Neural cell (in vitro differentiated cells): ENCODE measurements at regions not wholly inside any gene's neighbourhood (a gene's known extent, or its start where the extent isn't known, plus 50 kb on each side); places are given as distances from the start of the nearest gene placed in this dataset.

Source experiments
- H2AFZ ChIP-seq: fragments of 200-600, 300-800 bp; sonication (generic), shearing (Covaris generic); 2 replicates; pipeline ENCODE4 v1.6.0; 2014; ENCODE audit warnings: low read depth, mild to moderate bottlenecking, antibody characterized with exemption, low read length, moderate library complexity
- H3F3A ChIP-seq: fragments of 200-600 bp; shearing (Covaris generic); 2 replicates; pipeline ENCODE4 v1.6.1; 2016; ENCODE audit warnings: mild to moderate bottlenecking, moderate library complexity, mixed read lengths, antibody characterized with exemption, low read length; ENCODE audit not compliant: insufficient read depth, poor library complexity, severe bottlenecking
- H3K27ac ChIP-seq: fragments of 200-600, 300-800 bp; sonication (generic), shearing (Covaris generic); 2 replicates; pipeline ENCODE4 v1.5.1; 2014; ENCODE audit warnings: mild to moderate bottlenecking, low read length, moderate library complexity
- H3K27me3 ChIP-seq: fragments of 300-800, 200-600 bp; sonication (generic), shearing (Covaris generic); 2 replicates; pipeline ENCODE4 v1.6.0; 2014; ENCODE audit warnings: mild to moderate bottlenecking, low read depth, low read length, moderate library complexity; ENCODE audit not compliant: insufficient read depth
- H3K36me3 ChIP-seq: fragments of 300-800, 200-600 bp; sonication (generic), shearing (Covaris generic); 2 replicates; pipeline ENCODE4 v1.5.1; 2014; ENCODE audit warnings: mild to moderate bottlenecking, antibody characterized with exemption, low read length, moderate library complexity; ENCODE audit not compliant: insufficient read depth
- H3K4me2 ChIP-seq: fragments of 300-800, 200-600 bp; sonication (generic), shearing (Covaris generic); 2 replicates; pipeline ENCODE4 v1.6.0; 2014; ENCODE audit warnings: mild to moderate bottlenecking, low read length
- H3K4me3 ChIP-seq: fragments of 300-800, 200-600 bp; sonication (generic), shearing (Covaris generic); 2 replicates; pipeline ENCODE4 v1.5.1; 2014; ENCODE audit warnings: mild to moderate bottlenecking, low read length, moderate library complexity
- H3K79me2 ChIP-seq: fragments of 200-600 bp; shearing (Covaris generic); replicated peaks from 2 replicates; pipeline ENCODE4 v1.6.0; 2014; ENCODE audit warnings: mild to moderate bottlenecking, low read length, moderate library complexity; ENCODE audit not compliant: insufficient read depth
- H3K9ac ChIP-seq: fragments of 300-800, 200-600 bp; sonication (generic), shearing (Covaris generic); 2 replicates; pipeline ENCODE4 v1.6.1; 2016; ENCODE audit warnings: mild to moderate bottlenecking, low read length, mixed read lengths
- H3K9me2 ChIP-seq: fragments of 200-600 bp; shearing (Covaris generic); 2 replicates; pipeline ENCODE4 v1.6.1; 2016; ENCODE audit warnings: mild to moderate bottlenecking, low read length, mixed read lengths; ENCODE audit not compliant: insufficient read depth
- H3K9me3 ChIP-seq: fragments of 200-600, 300-800 bp; sonication (generic), shearing (Covaris generic); 2 replicates; pipeline ENCODE4 v1.6.1; 2016; ENCODE audit warnings: mild to moderate bottlenecking, mixed run types, low read length, moderate library complexity, mixed read lengths
- H4K20me1 ChIP-seq: fragments of 200-600 bp; shearing (Covaris generic); 2 replicates; pipeline ENCODE4 v1.6.1; 2016; ENCODE audit warnings: mild to moderate bottlenecking, mixed run types; ENCODE audit not compliant: insufficient read depth
- CTCF ChIP-seq: fragments of 450-650 bp; IDR thresholded peaks from 2 replicates; pipeline ENCODE4 v1.5.1; 2014; ENCODE audit warnings: antibody characterized with exemption, mild to moderate bottlenecking, moderate library complexity; ENCODE audit not compliant: poor library complexity, severe bottlenecking
- EP300 ChIP-seq: fragments of 450-650 bp; conservative IDR thresholded peaks from 2 replicates; pipeline ENCODE4 v1.6.1; 2014; ENCODE audit warnings: antibody characterized with exemption, mild to moderate bottlenecking, moderate library complexity; ENCODE audit not compliant: poor library complexity, severe bottlenecking
- EZH2 ChIP-seq: fragments of 200-600, 300-800 bp; shearing (Covaris generic), sonication (generic); IDR thresholded peaks from 2 replicates; pipeline ENCODE4 v1.6.1; 2014; ENCODE audit warnings: antibody characterized with exemption, low read length, borderline replicate concordance, mild to moderate bottlenecking; ENCODE audit not compliant: insufficient read depth, poor library complexity, severe bottlenecking
- MXI1 ChIP-seq: fragments of 450-650 bp; conservative IDR thresholded peaks from 2 replicates; pipeline ENCODE4 v1.6.1; 2014; ENCODE audit warnings: antibody characterized with exemption, mild to moderate bottlenecking; ENCODE audit not compliant: poor library complexity, severe bottlenecking
- POLR2AphosphoS5 ChIP-seq: IDR thresholded peaks from 2 replicates; pipeline ENCODE4 v1.6.1; 2012
- RAD21 ChIP-seq: fragments of 450-650 bp; conservative IDR thresholded peaks from 2 replicates; pipeline ENCODE4 v1.6.1; 2014; ENCODE audit warnings: antibody characterized with exemption, mild to moderate bottlenecking, moderate library complexity
- REST ChIP-seq: IDR thresholded peaks from 2 replicates; pipeline ENCODE4 v1.6.1; 2012; ENCODE audit warnings: borderline replicate concordance
- SMC3 ChIP-seq: fragments of 450-650 bp; conservative IDR thresholded peaks from 2 replicates; pipeline ENCODE4 v1.6.1; 2014; ENCODE audit warnings: antibody characterized with exemption, mild to moderate bottlenecking, moderate library complexity; ENCODE audit not compliant: poor library complexity
- TAF1 ChIP-seq: IDR thresholded peaks from 2 replicates; pipeline ENCODE4 v1.6.1; 2012; ENCODE audit warnings: low read depth

DNA sequence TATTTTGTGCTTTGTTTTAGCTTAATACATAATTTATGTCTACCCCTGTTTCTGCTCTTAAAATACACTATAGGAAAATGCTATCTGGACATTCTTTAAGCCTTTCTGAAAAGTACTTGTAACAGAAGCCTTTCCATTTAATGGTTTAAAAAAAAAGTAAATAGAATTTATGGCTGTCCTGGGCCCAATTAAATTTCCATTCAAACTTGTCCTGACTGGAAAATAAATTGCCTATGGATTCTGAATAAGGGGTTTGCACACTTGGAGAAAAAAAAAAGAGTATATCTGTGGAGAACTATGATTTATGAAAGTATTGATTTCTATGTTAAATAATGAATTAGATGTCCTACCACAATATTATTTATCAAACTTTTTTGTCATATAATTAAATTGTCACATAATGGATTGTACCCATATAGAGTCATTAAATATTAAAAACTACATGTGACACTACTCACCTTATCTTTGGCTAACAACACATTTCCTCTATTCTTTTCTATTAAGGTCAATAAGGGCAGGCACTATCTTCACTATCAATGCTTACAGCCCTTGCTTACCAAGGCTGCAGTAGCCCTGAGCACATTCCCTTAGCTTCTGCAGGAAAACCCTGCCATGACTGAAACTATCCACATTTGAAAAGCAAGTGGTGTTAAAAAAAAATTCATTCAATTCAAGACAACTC, 396.1 kb upstream of the ROBO2 start:
- no peak for TF ChIP-seq REST
- TF ChIP-seq EZH2, result no peak
- no peak for TF ChIP-seq MXI1
- TF ChIP-seq POLR2AphosphoS5, result no peak
- no peak for TF ChIP-seq EP300
- TF ChIP-seq RAD21, result no peak
- no peak for TF ChIP-seq SMC3
- Histone ChIP-seq H3K9me2 (no peaks in the 10 kb centered on the region), H3K36me3 (no peaks in the 10 kb centered on the region), H3K9me3 (no peaks in the 10 kb centered on the region), H3K79me2 (no peaks in the 10 kb centered on the region), H3K4me3 (no peak overlapping the region), H4K20me1 (no peaks in the 10 kb centered on the region), H2AFZ (no peak overlapping the region), H3K9ac (no peak overlapping the region), H3K27me3 (no peaks in the 10 kb centered on the region), H3K4me2 (no peak overlapping the region), H3K27ac (no peak overlapping the region), H3F3A (no peaks in the 10 kb centered on the region)

DNA sequence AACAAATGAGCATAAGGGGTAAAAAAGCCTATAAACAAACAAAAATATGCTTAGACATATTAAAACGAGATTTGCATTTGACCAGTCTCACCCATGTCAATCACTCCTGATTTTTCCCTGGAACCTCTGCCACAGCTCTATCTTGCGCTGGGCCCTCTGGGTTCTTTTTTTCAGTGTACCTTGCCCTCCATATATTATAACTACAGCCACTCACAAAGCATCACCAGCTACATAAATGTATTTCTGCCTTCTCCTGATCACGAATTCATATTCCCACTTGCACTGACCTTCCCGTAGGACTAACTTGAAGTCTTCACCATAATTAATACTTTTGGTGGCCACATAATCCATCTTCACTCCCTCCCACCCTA, 395.6 kb upstream of the ROBO2 start:
- Histone ChIP-seq H3K4me3 (no peak overlapping the region), H3K27me3 (no peaks in the 10 kb centered on the region), H3K9me3 (no peaks in the 10 kb centered on the region), H3K9ac (no peak overlapping the region), H3K9me2 (no peaks in the 10 kb centered on the region), H3K4me2 (no peak overlapping the region), H3K79me2 (no peaks in the 10 kb centered on the region), H2AFZ (no peak overlapping the region), H3F3A (no peaks in the 10 kb centered on the region), H4K20me1 (no peaks in the 10 kb centered on the region), H3K27ac (no peak overlapping the region), H3K36me3 (no peaks in the 10 kb centered on the region)
- no peak for TF ChIP-seq POLR2AphosphoS5
- TF ChIP-seq MXI1, result no peak
- TF ChIP-seq TAF1, result no peak
- no peak for TF ChIP-seq CTCF
- TF ChIP-seq SMC3, result no peak
- TF ChIP-seq REST, result no peak
- TF ChIP-seq EP300, result no peak
- no peak for TF ChIP-seq RAD21
- TF ChIP-seq EZH2, result no peak
